ENCODE measurements at regions not wholly inside any gene's neighbourhood (a gene's known extent, or its start where the extent isn't known, plus 50 kb on each side); places are given as distances from the start of the nearest gene placed in this dataset.

DNA sequence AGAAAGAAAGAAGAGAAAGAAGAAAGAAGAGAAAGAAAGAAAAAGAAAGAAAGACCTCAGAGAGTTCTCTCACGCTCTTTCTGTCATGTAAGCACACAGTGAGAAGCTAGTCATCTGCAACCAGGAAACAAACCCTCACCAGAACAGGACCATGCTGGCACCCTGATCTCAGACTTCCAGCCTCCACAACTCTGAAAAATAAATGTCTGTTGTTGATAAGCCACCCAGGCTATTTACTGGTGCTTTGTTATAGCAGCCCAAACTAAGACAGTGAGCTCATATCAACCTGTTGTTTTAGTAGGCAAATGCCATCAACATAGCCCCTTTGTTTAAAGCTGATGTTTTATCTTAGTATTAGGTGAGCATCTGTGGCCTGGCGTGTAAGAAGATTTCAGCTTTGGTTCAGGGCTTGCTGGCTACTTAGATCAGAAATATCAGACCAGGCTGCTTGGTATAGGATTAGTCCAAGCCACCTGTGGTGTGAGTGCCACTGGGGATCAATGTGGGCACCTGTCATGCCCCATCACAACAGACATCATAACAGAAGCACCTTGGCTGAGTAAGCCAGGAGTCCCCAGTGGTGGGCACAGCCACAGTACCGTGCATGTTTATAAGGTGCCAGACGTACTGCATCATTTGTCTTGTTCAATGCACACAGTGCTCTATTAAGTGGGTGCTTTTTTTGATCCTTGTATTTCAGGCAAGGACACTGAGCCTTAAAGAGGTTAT is 94.4 kb downstream of the LBH start:
- no peak for TF ChIP-seq CTCF (conservative IDR thresholded peaks at IDR 0.05; ENCODE audit: low read depth, low read length)
- no peak for TF ChIP-seq EZH2 (IDR thresholded peaks at IDR 0.05; ENCODE audit: borderline replicate concordance, low read depth, low read length, poor library complexity, severe bottlenecking)

All from A673 (cell line).